B cell (primary cell): ENCODE measurements at regions not wholly inside any gene's neighbourhood (a gene's known extent, or its start where the extent isn't known, plus 50 kb on each side); places are given as distances from the start of the nearest gene placed in this dataset.
"Not testable (repeated sequence)": the region's sequence is repeated elsewhere in the genome, so short reads cannot be mapped to it uniquely, and the experiment has no call there.

Source experiments
- EZH2 ChIP-seq: IDR thresholded peaks from 2 replicates; pipeline ENCODE4 v1.6.1; 2012; ENCODE audit warnings: borderline replicate concordance, low read depth, mild to moderate bottlenecking, moderate library complexity, low read length; ENCODE audit not compliant: insufficient read depth, poor library complexity, severe bottlenecking
- TF ChIP-seq, protein P1 (sequence below): fragments of 200-600 bp; IDR thresholded peaks from one replicate; pipeline ENCODE4 v1.8.0; 2022; ENCODE audit warnings: antibody characterized with exemption, mild to moderate bottlenecking

DNA sequence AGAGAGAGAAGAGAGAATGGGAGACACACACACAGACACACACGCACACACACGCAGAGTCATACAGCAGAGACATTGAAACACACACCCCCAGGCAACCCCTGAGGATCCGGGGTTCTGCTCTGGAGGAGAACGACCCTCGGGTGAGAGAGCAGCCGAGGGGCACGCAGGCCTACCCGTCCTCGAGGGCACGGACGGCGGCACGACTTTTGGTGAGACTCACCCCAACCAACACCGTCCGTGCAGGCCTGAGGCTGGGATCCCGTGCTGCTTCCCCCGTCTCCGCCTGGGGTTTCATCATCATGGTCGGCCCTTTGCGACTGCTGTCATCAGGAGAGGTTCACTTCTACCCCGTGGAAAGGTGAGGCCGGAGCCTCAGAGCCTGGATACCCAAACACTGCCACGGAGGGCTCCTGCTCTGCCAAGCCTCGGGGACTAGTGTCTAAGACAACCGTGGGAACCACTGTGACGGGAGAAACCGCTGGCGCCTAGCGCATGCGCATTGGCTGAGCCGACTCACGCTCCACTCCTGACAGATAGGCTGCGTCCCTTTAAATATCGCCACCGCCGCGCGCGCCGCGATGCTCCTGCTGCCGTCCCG lies 703.4 kb upstream of the TPTE start:
- TF ChIP-seq, protein P1, sequence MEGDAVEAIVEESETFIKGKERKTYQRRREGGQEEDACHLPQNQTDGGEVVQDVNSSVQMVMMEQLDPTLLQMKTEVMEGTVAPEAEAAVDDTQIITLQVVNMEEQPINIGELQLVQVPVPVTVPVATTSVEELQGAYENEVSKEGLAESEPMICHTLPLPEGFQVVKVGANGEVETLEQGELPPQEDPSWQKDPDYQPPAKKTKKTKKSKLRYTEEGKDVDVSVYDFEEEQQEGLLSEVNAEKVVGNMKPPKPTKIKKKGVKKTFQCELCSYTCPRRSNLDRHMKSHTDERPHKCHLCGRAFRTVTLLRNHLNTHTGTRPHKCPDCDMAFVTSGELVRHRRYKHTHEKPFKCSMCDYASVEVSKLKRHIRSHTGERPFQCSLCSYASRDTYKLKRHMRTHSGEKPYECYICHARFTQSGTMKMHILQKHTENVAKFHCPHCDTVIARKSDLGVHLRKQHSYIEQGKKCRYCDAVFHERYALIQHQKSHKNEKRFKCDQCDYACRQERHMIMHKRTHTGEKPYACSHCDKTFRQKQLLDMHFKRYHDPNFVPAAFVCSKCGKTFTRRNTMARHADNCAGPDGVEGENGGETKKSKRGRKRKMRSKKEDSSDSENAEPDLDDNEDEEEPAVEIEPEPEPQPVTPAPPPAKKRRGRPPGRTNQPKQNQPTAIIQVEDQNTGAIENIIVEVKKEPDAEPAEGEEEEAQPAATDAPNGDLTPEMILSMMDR: not testable (repeated sequence)
- TF ChIP-seq EZH2: not testable (repeated sequence)
